AG04450 (cell line): ENCODE measurements at regions not wholly inside any gene's neighbourhood (a gene's known extent, or its start where the extent isn't known, plus 50 kb on each side); places are given as distances from the start of the nearest gene placed in this dataset.

Experiments
- CTCF ChIA-PET: fragments of 300-600, 350-600 bp; formaldehyde crosslinking; extraction: SDS; loops from one replicate; lab custom pipeline; 2022; ENCODE audit warnings: antibody characterized with exemption, inconsistent platforms; lab: Charles Lee
- POLR2A ChIA-PET: fragments of 350-600 bp; formaldehyde crosslinking; extraction: SDS; loops from one replicate; lab custom pipeline; 2021; ENCODE audit warnings: antibody characterized with exemption, inconsistent platforms; lab: Yijun Ruan, JAX
- DNase-seq: peaks from one replicate; pipeline ENCODE4 v3.0.0-alpha.2; 2011; ENCODE audit warnings: low read depth, low spot score
- H3K27ac ChIP-seq: one replicate; pipeline ENCODE4 v1.5.1; 2012; ENCODE audit warnings: low read depth, low read length, control low read depth
- H3K27me3 ChIP-seq: one replicate; pipeline ENCODE4 v1.6.0; 2012; ENCODE audit warnings: low read length; ENCODE audit not compliant: control insufficient read depth, insufficient read depth
- H3K4me3 ChIP-seq: 2 replicates; pipeline ENCODE4 v1.5.1; 2011; ENCODE audit warnings: mild to moderate bottlenecking, low read depth, low read length, control low read depth
- H3K9me3 ChIP-seq: 2 replicates; pipeline ENCODE4 v1.5.1; 2012; ENCODE audit warnings: low read length; ENCODE audit not compliant: control insufficient read depth, insufficient read depth
- TF ChIP-seq, protein P1 (sequence below): IDR thresholded peaks from 2 replicates; pipeline ENCODE4 v1.5.1; 2011; ENCODE audit warnings: low read depth, low read length, control low read depth, inconsistent platforms

- Histone ChIP-seq H3K27me3 (no peaks in the 10 kb centered on the region), H3K4me3 (no peak overlapping the region), H3K27ac (no peak overlapping the region), H3K9me3 (no peaks in the 10 kb centered on the region)
- ChIA-PET POLR2A (no interaction called here), CTCF (interaction anchor here (0.5 kb wide), 1 partner anchor 244 kb away, joined by 3 read pairs; no protein-coding TSS in a partner anchor)
- TF ChIP-seq, protein P1, sequence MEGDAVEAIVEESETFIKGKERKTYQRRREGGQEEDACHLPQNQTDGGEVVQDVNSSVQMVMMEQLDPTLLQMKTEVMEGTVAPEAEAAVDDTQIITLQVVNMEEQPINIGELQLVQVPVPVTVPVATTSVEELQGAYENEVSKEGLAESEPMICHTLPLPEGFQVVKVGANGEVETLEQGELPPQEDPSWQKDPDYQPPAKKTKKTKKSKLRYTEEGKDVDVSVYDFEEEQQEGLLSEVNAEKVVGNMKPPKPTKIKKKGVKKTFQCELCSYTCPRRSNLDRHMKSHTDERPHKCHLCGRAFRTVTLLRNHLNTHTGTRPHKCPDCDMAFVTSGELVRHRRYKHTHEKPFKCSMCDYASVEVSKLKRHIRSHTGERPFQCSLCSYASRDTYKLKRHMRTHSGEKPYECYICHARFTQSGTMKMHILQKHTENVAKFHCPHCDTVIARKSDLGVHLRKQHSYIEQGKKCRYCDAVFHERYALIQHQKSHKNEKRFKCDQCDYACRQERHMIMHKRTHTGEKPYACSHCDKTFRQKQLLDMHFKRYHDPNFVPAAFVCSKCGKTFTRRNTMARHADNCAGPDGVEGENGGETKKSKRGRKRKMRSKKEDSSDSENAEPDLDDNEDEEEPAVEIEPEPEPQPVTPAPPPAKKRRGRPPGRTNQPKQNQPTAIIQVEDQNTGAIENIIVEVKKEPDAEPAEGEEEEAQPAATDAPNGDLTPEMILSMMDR: no peak
- no peak for DNase-seq
Observed at GRCh38 chr11:128394431-128395089, 192.8 kb downstream of the ETS1 start.

DNA sequence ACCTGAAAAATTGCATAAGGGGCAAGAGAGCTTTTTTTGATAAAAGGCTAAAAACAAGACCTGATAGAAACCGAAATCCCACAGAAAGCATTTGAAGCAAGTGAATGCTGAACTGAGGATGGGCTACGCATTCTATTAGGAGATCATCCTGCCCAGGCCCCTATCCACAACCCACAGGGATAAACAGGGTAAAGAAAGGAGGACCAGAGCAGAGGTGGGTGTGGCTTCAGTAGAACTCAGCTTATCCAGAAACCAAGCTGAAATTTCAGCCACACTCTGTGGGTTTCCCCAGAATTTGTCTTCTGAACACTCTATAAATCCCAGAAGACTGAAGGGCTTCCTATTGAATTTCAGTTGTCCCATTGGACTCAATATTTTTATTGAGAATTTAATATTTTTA, 195.1 kb downstream of the ETS1 start:
- H3K9me3 ChIP-seq: no peaks in the 10 kb centered on the region
- POLR2A ChIA-PET: no interaction called here
- TF ChIP-seq, protein P1: no peak
- no peaks in the 10 kb centered on the region for H3K27me3 ChIP-seq
- CTCF ChIA-PET: no interaction called here
- no peak overlapping the region for H3K4me3 ChIP-seq
- H3K27ac ChIP-seq: no peak overlapping the region
- DNase-seq: no peak

- no peaks in the 10 kb centered on the region for H3K27me3 ChIP-seq
- ChIA-PET CTCF (no interaction called here), POLR2A (no interaction called here)
- no peak overlapping the region for H3K4me3 ChIP-seq
- no peak for DNase-seq
- TF ChIP-seq, protein P1: no peak
- no peak overlapping the region for H3K27ac ChIP-seq
- no peaks in the 10 kb centered on the region for H3K9me3 ChIP-seq
Observed at GRCh38 chr11:128391811-128392210, 195.5 kb downstream of the ETS1 start.

GRCh38 chr11:128390246-128390645, 197.1 kb downstream of the ETS1 start:
- Histone ChIP-seq H3K27me3 (no peaks in the 10 kb centered on the region), H3K4me3 (no peak overlapping the region), H3K27ac (no peak overlapping the region), H3K9me3 (no peaks in the 10 kb centered on the region)
- ChIA-PET POLR2A (no interaction called here), CTCF (interaction anchor here (1.0 kb wide), 1 partner anchor 140 kb away, joined by 3 read pairs; no protein-coding TSS in a partner anchor)
- TF ChIP-seq, protein P1: no peak
- no peak for DNase-seq

GRCh38 chr11:128389461-128389976, 197.8 kb downstream of the ETS1 start:
- ChIA-PET CTCF (no interaction called here), POLR2A (no interaction called here)
- Histone ChIP-seq H3K9me3 (no peaks in the 10 kb centered on the region), H3K27ac (no peak overlapping the region), H3K27me3 (no peaks in the 10 kb centered on the region), H3K4me3 (no peak overlapping the region)
- TF ChIP-seq, protein P1: no peak
- no peak for DNase-seq
